Keratinocyte (primary cell): ENCODE measurements at regions not wholly inside any gene's neighbourhood (a gene's known extent, or its start where the extent isn't known, plus 50 kb on each side); places are given as distances from the start of the nearest gene placed in this dataset.

ENCODE experiments used
- EZH2 ChIP-seq: IDR thresholded peaks from one replicate; pipeline ENCODE4 v1.6.1; 2012; ENCODE audit warnings: inconsistent platforms, mild to moderate bottlenecking, low read length, moderate library complexity
- TF ChIP-seq, protein P1 (sequence below), 3 experiments: IDR thresholded peaks in 1 of 3; conservative IDR thresholded peaks in 1 of 3; optimal IDR thresholded peaks in 1 of 3; 2 replicates in 2 of 3; 3 replicates in 1 of 3; pipeline versions ENCODE3 to v1.5.1; 2011; ENCODE audit warnings: low read length in 3 of 3, mild to moderate bottlenecking in 3 of 3, moderate library complexity in 2 of 3, control low read depth in 1 of 3, inconsistent platforms in 1 of 3; ENCODE audit not compliant: insufficient read depth in 2 of 3; ENCODE audit errors: extremely low read depth in 1 of 3

DNA sequence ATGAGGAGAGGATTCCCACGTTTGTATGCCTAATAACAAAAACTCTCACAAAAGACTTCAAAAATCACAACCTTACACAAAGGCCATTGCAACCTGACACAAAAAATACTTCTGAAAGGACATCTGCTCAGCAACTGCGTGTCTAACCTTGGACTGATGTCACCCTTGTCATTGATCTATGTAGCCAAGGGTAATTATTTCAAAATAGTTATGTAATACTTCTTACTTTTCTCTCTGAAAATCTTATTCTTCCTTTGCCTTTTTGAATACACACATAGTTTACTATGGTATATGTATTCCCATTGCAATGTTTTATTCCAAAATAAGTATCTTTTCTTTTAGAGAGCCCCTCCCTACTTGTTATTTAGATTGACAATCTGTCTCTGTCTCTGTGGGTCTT, 355.3 kb downstream of the MSX2 start:
- no peak for TF ChIP-seq EZH2
- TF ChIP-seq, protein P1, sequence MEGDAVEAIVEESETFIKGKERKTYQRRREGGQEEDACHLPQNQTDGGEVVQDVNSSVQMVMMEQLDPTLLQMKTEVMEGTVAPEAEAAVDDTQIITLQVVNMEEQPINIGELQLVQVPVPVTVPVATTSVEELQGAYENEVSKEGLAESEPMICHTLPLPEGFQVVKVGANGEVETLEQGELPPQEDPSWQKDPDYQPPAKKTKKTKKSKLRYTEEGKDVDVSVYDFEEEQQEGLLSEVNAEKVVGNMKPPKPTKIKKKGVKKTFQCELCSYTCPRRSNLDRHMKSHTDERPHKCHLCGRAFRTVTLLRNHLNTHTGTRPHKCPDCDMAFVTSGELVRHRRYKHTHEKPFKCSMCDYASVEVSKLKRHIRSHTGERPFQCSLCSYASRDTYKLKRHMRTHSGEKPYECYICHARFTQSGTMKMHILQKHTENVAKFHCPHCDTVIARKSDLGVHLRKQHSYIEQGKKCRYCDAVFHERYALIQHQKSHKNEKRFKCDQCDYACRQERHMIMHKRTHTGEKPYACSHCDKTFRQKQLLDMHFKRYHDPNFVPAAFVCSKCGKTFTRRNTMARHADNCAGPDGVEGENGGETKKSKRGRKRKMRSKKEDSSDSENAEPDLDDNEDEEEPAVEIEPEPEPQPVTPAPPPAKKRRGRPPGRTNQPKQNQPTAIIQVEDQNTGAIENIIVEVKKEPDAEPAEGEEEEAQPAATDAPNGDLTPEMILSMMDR (optimal IDR thresholded peaks at IDR 0.05 in 1 of 3, IDR thresholded peaks at IDR 0.05 in 1 of 3, conservative IDR thresholded peaks at IDR 0.05 in 1 of 3; ENCODE audit: extremely low read depth in 1 of 3, insufficient read depth in 2 of 3, low read length in 3 of 3): no peak
